Retinal pigment epithelial cell (primary cell): ENCODE measurements at regions not wholly inside any gene's neighbourhood (a gene's known extent, or its start where the extent isn't known, plus 50 kb on each side); places are given as distances from the start of the nearest gene placed in this dataset.

Source experiments
- DNase-seq: peaks from one replicate; pipeline ENCODE4 v3.0.0-alpha.2; 2010; ENCODE audit warnings: low read depth
- H3K4me3 ChIP-seq: 2 replicates; pipeline ENCODE4 v1.5.1; 2011; ENCODE audit warnings: mild to moderate bottlenecking, low read length, control low read depth, moderate library complexity
- CTCF ChIP-seq: conservative IDR thresholded peaks from 2 replicates; pipeline ENCODE4 v1.5.1; 2011; ENCODE audit warnings: low read depth, low read length, control low read depth, inconsistent platforms

GRCh38 chr15:66982250-66982649 is 83.2 kb upstream of the SMAD3 start:
- DNase-seq = no peak
- no peak overlapping the region for H3K4me3 ChIP-seq
- no peak for TF ChIP-seq CTCF

GRCh38 chr15:66982816-66983215 is 82.6 kb upstream of the SMAD3 start:
- H3K4me3 ChIP-seq = no peak overlapping the region
- no peak for TF ChIP-seq CTCF
- no peak for DNase-seq

- no peak for DNase-seq
- no peak for TF ChIP-seq CTCF
- no peak overlapping the region for H3K4me3 ChIP-seq
These were observed 79.7 kb upstream of the SMAD3 start for GRCh38 chr15:66985653-66986052.

GRCh38 chr15:66986951-66987350 is 78.5 kb upstream of the SMAD3 start:
- no peak for TF ChIP-seq CTCF
- no peak for DNase-seq

GRCh38 chr15:66993090-66993489 is 72.3 kb upstream of the SMAD3 start:
- H3K4me3 ChIP-seq = no peak overlapping the region
- DNase-seq = no peak
- TF ChIP-seq CTCF = no peak

More at GRCh38 chr15:66986951-66987350, 78.5 kb upstream of the SMAD3 start:
- H3K4me3 ChIP-seq = no peak overlapping the region

- no peak overlapping the region for H3K4me3 ChIP-seq
- TF ChIP-seq CTCF = no peak
- no peak for DNase-seq
These were observed 71.3 kb upstream of the SMAD3 start for GRCh38 chr15:66993874-66994696.
